ENCODE measurements at regions not wholly inside any gene's neighbourhood (a gene's known extent, or its start where the extent isn't known, plus 50 kb on each side); places are given as distances from the start of the nearest gene placed in this dataset.

- ATAC-seq (no peak), DNase-seq (no peak)
- no peak for TF ChIP-seq CTCF (IDR thresholded peaks at IDR 0.05)
- peaks cover 20% of the 10 kb centered on the region for H3K27me3 ChIP-seq (ENCODE audit: low read depth)
- no peaks in the 10 kb centered on the region for H3K4me1 ChIP-seq
- no peak overlapping the region for H3K27ac ChIP-seq
- intact Hi-C loops (cut with DNase I) = no loop called here
- no peaks in the 10 kb centered on the region for H3K36me3 ChIP-seq
- H3K4me3 ChIP-seq = no peak overlapping the region
- H3K9me3 ChIP-seq = no peaks in the 10 kb centered on the region
These were observed 58.1 kb upstream of the TUNAR start for GRCh38 chr14:95818581-95818980.

GRCh38 chr14:95817271-95817670 lies 59.4 kb upstream of the TUNAR start:
- TF ChIP-seq CTCF (IDR thresholded peaks at IDR 0.05) = no peak
- intact Hi-C loops (cut with DNase I) = no loop called here
- no peak for DNase-seq
- Histone ChIP-seq H3K9me3 (no peaks in the 10 kb centered on the region), H3K27ac (no peak overlapping the region), H3K4me3 (no peak overlapping the region), H3K36me3 (no peaks in the 10 kb centered on the region), H3K27me3 (ENCODE audit: low read depth) (peaks cover 26% of the 10 kb centered on the region), H3K4me1 (no peaks in the 10 kb centered on the region)
- ATAC-seq = no peak

- Histone ChIP-seq H3K9me3 (no peaks in the 10 kb centered on the region), H3K27ac (no peak overlapping the region), H3K36me3 (no peaks in the 10 kb centered on the region), H3K4me3 (no peak overlapping the region), H3K4me1 (no peaks in the 10 kb centered on the region), H3K27me3 (ENCODE audit: low read depth) (peaks cover 26% of the 10 kb centered on the region)
- DNase-seq (no peak), ATAC-seq (no peak)
- intact Hi-C loops (cut with DNase I) = no loop called here
- no peak for TF ChIP-seq CTCF (IDR thresholded peaks at IDR 0.05)
These were observed 60.1 kb upstream of the TUNAR start for GRCh38 chr14:95816539-95816938.

- intact Hi-C loops (cut with DNase I) = no loop called here
- H3K27me3 ChIP-seq (ENCODE audit: low read depth) = peaks cover 26% of the 10 kb centered on the region
- ATAC-seq (no peak), DNase-seq (no peak)
- H3K36me3 ChIP-seq = no peaks in the 10 kb centered on the region
- H3K4me1 ChIP-seq = no peaks in the 10 kb centered on the region
- no peak for TF ChIP-seq CTCF (IDR thresholded peaks at IDR 0.05)
- H3K27ac ChIP-seq = no peak overlapping the region
- no peak overlapping the region for H3K4me3 ChIP-seq
- H3K9me3 ChIP-seq = no peaks in the 10 kb centered on the region
These were observed 61.4 kb upstream of the TUNAR start for GRCh38 chr14:95815226-95815690.

GRCh38 chr14:95814363-95815225 lies 62.0 kb upstream of the TUNAR start:
- no peak for TF ChIP-seq CTCF (IDR thresholded peaks at IDR 0.05)
- H3K9me3 ChIP-seq = no peaks in the 10 kb centered on the region
- peaks cover 26% of the 10 kb centered on the region for H3K27me3 ChIP-seq (ENCODE audit: low read depth)
- intact Hi-C loops (cut with DNase I) = no loop called here
- H3K4me1 ChIP-seq = no peaks in the 10 kb centered on the region
- no peak overlapping the region for H3K4me3 ChIP-seq
- DNase-seq (no peak), ATAC-seq (no peak)
- no peaks in the 10 kb centered on the region for H3K36me3 ChIP-seq
- H3K27ac ChIP-seq = no peak overlapping the region

Measured in lower lobe of right lung (tissue), 2 donors.